ENCODE measurements at regions not wholly inside any gene's neighbourhood (a gene's known extent, or its start where the extent isn't known, plus 50 kb on each side); places are given as distances from the start of the nearest gene placed in this dataset.

DNA sequence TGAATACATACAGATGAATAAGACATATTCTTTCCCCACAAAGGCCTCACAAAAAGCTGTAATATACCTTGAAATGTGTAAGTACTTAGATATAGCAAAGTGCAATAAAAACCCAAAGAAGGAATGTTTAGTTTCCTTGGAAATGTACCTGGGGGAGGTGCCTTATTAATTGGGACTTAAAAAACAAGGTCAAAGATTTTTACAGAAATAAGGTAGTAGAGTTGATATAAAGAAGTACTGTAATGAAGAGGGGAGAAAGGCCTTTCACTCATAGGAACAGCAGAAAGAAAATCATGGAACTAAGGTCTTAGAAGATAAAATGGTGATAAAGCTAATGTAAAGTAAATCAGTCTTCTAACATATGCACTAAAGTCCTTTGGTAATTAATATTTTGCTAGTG is 153.9 kb upstream of the B3GALT2 start:
- H3K4me2 ChIP-seq (ENCODE audit: low read length), result no peak overlapping the region

GRCh38 chr1:193339401-193339800 is 153.0 kb upstream of the B3GALT2 start:
- H3K9me3 ChIP-seq (replicated peaks; ENCODE audit: low read length), result no peaks in the 10 kb centered on the region
- H3K27me3 ChIP-seq (ENCODE audit: control insufficient read depth, insufficient read depth, low read length), result no peaks in the 10 kb centered on the region
- H3K36me3 ChIP-seq (ENCODE audit: insufficient read depth, low read length), result no peaks in the 10 kb centered on the region
- H3K4me2 ChIP-seq (ENCODE audit: low read length), result no peak overlapping the region
- no peak overlapping the region for H3K4me3 ChIP-seq (ENCODE audit: low read length)
- no peak overlapping the region for H3K9ac ChIP-seq (ENCODE audit: low read depth, low read length)
- peaks cover 35% of the 10 kb centered on the region for H3K4me1 ChIP-seq (ENCODE audit: control insufficient read depth, insufficient read depth, low read length)

More for the DNA sequence above, 153.9 kb upstream of the B3GALT2 start:
- H3K27me3 ChIP-seq (ENCODE audit: control insufficient read depth, insufficient read depth, low read length), result no peaks in the 10 kb centered on the region
- no peaks in the 10 kb centered on the region for H3K9me3 ChIP-seq (replicated peaks; ENCODE audit: low read length)
- H3K36me3 ChIP-seq (ENCODE audit: insufficient read depth, low read length), result no peaks in the 10 kb centered on the region
- H3K4me3 ChIP-seq (ENCODE audit: low read length), result no peak overlapping the region
- peaks cover 27% of the 10 kb centered on the region for H3K4me1 ChIP-seq (ENCODE audit: control insufficient read depth, insufficient read depth, low read length)
- H3K9ac ChIP-seq (ENCODE audit: low read depth, low read length), result no peak overlapping the region

- Histone ChIP-seq H3K9me3 (replicated peaks; ENCODE audit: low read length) (peaks cover 3% of the 10 kb centered on the region), H3K4me3 (ENCODE audit: low read length) (no peak overlapping the region), H3K4me1 (ENCODE audit: control insufficient read depth, insufficient read depth, low read length) (peaks cover 35% of the 10 kb centered on the region), H3K4me2 (ENCODE audit: low read length) (peak overlapping the region; percentile 4), H3K9ac (ENCODE audit: low read depth, low read length) (peak overlapping the region; percentile 38), H3K36me3 (ENCODE audit: insufficient read depth, low read length) (no peaks in the 10 kb centered on the region), H3K27me3 (ENCODE audit: control insufficient read depth, insufficient read depth, low read length) (no peaks in the 10 kb centered on the region)
Measured at GRCh38 chr1:193338194-193338593, 151.8 kb upstream of the B3GALT2 start.

GRCh38 chr1:193335806-193336428 is 149.5 kb upstream of the B3GALT2 start:
- Histone ChIP-seq H3K36me3 (ENCODE audit: insufficient read depth, low read length) (no peaks in the 10 kb centered on the region), H3K27me3 (ENCODE audit: control insufficient read depth, insufficient read depth, low read length) (no peaks in the 10 kb centered on the region)

DNA sequence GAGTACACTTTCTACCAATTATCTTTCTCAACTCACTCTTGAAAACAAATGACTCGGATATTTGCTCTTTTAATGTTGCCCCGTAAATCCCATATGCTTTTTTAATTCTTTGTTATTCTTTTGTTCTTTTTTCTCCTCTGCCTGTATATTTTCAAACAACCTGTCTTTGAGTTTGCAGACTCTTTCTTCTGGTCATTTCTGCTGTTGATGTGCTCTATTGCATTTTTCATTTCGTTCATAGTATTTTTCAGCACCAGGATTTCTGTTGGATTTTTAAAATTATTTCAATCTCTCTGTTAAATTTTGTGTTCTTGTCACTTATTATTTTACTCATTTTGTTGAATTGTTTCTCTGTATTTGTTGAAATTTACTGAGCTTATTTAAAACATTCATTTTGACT is 146.8 kb upstream of the B3GALT2 start:
- H3K27me3 ChIP-seq (ENCODE audit: control insufficient read depth, insufficient read depth, low read length), result no peaks in the 10 kb centered on the region
- peaks cover 27% of the 10 kb centered on the region for H3K4me1 ChIP-seq (ENCODE audit: control insufficient read depth, insufficient read depth, low read length)
- H3K9ac ChIP-seq (ENCODE audit: low read depth, low read length), result no peak overlapping the region
- no peak overlapping the region for H3K4me3 ChIP-seq (ENCODE audit: low read length)
- peaks cover 3% of the 10 kb centered on the region for H3K9me3 ChIP-seq (replicated peaks; ENCODE audit: low read length)
- H3K36me3 ChIP-seq (ENCODE audit: insufficient read depth, low read length), result no peaks in the 10 kb centered on the region
- H3K4me2 ChIP-seq (ENCODE audit: low read length), result no peak overlapping the region

More at GRCh38 chr1:193335806-193336428, 149.5 kb upstream of the B3GALT2 start:
- H3K4me1 ChIP-seq (ENCODE audit: control insufficient read depth, insufficient read depth, low read length), result peaks cover 35% of the 10 kb centered on the region
- no peak overlapping the region for H3K4me3 ChIP-seq (ENCODE audit: low read length)
- peak overlapping the region; percentile 64 for H3K9ac ChIP-seq (ENCODE audit: low read depth, low read length)
- peak overlapping the region; percentile 36 for H3K4me2 ChIP-seq (ENCODE audit: low read length)
- peaks cover 3% of the 10 kb centered on the region for H3K9me3 ChIP-seq (replicated peaks; ENCODE audit: low read length)

DNA sequence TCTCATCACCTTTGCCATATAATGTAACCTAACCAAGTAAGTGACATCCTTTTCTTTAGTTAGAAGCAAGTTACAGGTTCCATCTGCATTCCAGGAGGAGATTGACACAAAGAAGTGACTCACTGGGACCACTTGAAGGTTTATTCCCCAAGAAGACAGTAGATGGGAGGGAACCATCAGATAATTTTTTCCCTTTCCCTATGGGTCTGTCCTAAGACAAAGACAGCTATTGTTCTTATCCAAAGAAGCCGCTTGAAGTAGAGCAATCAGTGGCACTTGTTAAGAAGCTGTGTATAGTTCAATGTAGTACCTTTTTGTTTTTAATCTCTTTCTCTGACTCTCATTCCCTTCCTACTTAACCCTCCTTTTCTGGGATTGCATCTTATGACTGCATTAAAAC is 139.9 kb upstream of the B3GALT2 start:
- H3K9me3 ChIP-seq (replicated peaks; ENCODE audit: low read length), result no peaks in the 10 kb centered on the region
- H3K4me2 ChIP-seq (ENCODE audit: low read length), result no peak overlapping the region
- H3K4me1 ChIP-seq (ENCODE audit: control insufficient read depth, insufficient read depth, low read length), result peaks cover 29% of the 10 kb centered on the region
- no peak overlapping the region for H3K4me3 ChIP-seq (ENCODE audit: low read length)
- H3K36me3 ChIP-seq (ENCODE audit: insufficient read depth, low read length), result no peaks in the 10 kb centered on the region
- no peak overlapping the region for H3K9ac ChIP-seq (ENCODE audit: low read depth, low read length)
- H3K27me3 ChIP-seq (ENCODE audit: control insufficient read depth, insufficient read depth, low read length), result no peaks in the 10 kb centered on the region

DNA sequence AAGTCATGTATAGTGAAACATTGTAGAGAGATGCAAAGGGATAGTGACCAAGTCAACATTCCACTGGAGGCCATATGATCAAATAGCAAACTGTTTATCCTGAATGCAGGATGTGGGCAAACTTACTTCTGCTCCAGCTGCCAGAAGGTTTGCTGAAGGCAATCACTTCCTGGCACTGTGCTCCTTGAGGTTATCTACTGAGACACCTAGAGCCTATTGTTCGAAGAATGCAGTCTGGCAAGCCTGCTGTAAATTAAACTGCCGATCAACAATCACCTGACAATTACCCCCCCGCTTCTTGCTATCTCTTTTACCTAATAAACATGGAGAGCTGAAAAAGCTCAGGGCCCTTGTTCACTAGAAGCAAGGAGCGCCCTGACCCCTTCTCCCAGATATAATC is 139.4 kb upstream of the B3GALT2 start:
- Histone ChIP-seq H3K9ac (ENCODE audit: low read depth, low read length) (no peak overlapping the region), H3K9me3 (replicated peaks; ENCODE audit: low read length) (no peaks in the 10 kb centered on the region), H3K4me3 (ENCODE audit: low read length) (no peak overlapping the region), H3K36me3 (ENCODE audit: insufficient read depth, low read length) (no peaks in the 10 kb centered on the region), H3K4me2 (ENCODE audit: low read length) (no peak overlapping the region), H3K27me3 (ENCODE audit: control insufficient read depth, insufficient read depth, low read length) (no peaks in the 10 kb centered on the region), H3K4me1 (ENCODE audit: control insufficient read depth, insufficient read depth, low read length) (peaks cover 29% of the 10 kb centered on the region)

- Histone ChIP-seq H3K4me3 (ENCODE audit: low read length) (no peak overlapping the region), H3K36me3 (ENCODE audit: insufficient read depth, low read length) (no peaks in the 10 kb centered on the region), H3K4me2 (ENCODE audit: low read length) (no peak overlapping the region), H3K9me3 (replicated peaks; ENCODE audit: low read length) (no peaks in the 10 kb centered on the region), H3K4me1 (ENCODE audit: control insufficient read depth, insufficient read depth, low read length) (peaks cover 29% of the 10 kb centered on the region), H3K9ac (ENCODE audit: low read depth, low read length) (no peak overlapping the region), H3K27me3 (ENCODE audit: control insufficient read depth, insufficient read depth, low read length) (no peaks in the 10 kb centered on the region)
Measured at GRCh38 chr1:193325042-193325441, 138.6 kb upstream of the B3GALT2 start.

DNA sequence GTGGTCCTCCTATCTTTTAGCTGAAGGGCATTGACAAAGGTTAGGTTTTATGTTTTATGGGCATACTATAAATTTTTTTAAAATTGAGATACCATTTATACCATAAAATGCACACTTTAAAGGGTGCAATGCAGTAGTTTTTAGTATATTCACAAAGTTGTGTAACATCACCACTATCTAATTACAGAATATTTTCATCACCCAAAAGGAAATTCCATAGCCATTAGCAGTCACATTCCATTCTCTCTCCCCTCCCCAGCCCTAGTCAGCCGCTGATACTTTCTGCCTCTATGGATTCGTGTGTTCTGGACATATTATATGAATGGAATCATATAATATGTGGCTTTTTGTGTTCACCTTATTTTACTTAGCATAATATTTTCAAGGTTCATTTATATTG is 135.8 kb upstream of the B3GALT2 start:
- no peaks in the 10 kb centered on the region for H3K27me3 ChIP-seq (ENCODE audit: control insufficient read depth, insufficient read depth, low read length)
- H3K9ac ChIP-seq (ENCODE audit: low read depth, low read length), result peak overlapping the region; percentile 72
- H3K4me2 ChIP-seq (ENCODE audit: low read length), result peak overlapping the region; percentile 59
- H3K4me1 ChIP-seq (ENCODE audit: control insufficient read depth, insufficient read depth, low read length), result peaks cover 29% of the 10 kb centered on the region
- peak overlapping the region; percentile 36 for H3K4me3 ChIP-seq (ENCODE audit: low read length)
- H3K9me3 ChIP-seq (replicated peaks; ENCODE audit: low read length), result peaks cover 11% of the 10 kb centered on the region
- H3K36me3 ChIP-seq (ENCODE audit: insufficient read depth, low read length), result no peaks in the 10 kb centered on the region

- Histone ChIP-seq H3K27me3 (ENCODE audit: control insufficient read depth, insufficient read depth, low read length) (no peaks in the 10 kb centered on the region), H3K4me1 (ENCODE audit: control insufficient read depth, insufficient read depth, low read length) (peaks cover 29% of the 10 kb centered on the region), H3K9me3 (replicated peaks; ENCODE audit: low read length) (peaks cover 11% of the 10 kb centered on the region), H3K36me3 (ENCODE audit: insufficient read depth, low read length) (no peaks in the 10 kb centered on the region), H3K9ac (ENCODE audit: low read depth, low read length) (peak overlapping the region; percentile 72), H3K4me3 (ENCODE audit: low read length) (no peak overlapping the region), H3K4me2 (ENCODE audit: low read length) (no peak overlapping the region)
Measured at GRCh38 chr1:193321242-193321840, 134.9 kb upstream of the B3GALT2 start.

GRCh38 chr1:193320270-193320669 is 133.9 kb upstream of the B3GALT2 start:
- no peak overlapping the region for H3K9ac ChIP-seq (ENCODE audit: low read depth, low read length)
- H3K4me3 ChIP-seq (ENCODE audit: low read length), result no peak overlapping the region
- no peak overlapping the region for H3K4me2 ChIP-seq (ENCODE audit: low read length)
- no peaks in the 10 kb centered on the region for H3K36me3 ChIP-seq (ENCODE audit: insufficient read depth, low read length)
- no peaks in the 10 kb centered on the region for H3K27me3 ChIP-seq (ENCODE audit: control insufficient read depth, insufficient read depth, low read length)
- peaks cover 11% of the 10 kb centered on the region for H3K9me3 ChIP-seq (replicated peaks; ENCODE audit: low read length)
- peaks cover 27% of the 10 kb centered on the region for H3K4me1 ChIP-seq (ENCODE audit: control insufficient read depth, insufficient read depth, low read length)

DNA sequence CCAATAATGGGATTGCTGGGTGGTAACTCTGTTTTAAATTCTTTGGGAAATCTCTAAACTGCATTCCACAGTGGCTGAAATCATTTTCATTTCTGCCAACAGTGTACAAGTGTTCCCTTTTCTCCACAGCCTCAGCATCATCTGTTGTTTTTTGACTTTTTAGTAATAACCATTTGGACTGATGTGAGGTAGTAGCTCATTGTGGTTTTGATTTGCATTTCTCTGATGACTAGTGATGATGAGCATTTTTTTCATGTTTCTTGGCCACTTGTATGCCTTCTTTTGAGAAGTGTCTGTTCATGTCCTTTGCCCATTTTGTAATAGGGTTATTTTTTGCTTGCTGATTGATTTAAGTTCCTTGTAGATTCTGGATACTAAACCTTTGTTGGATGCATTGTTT is 131.9 kb upstream of the B3GALT2 start:
- Histone ChIP-seq H3K27me3 (ENCODE audit: control insufficient read depth, insufficient read depth, low read length) (no peaks in the 10 kb centered on the region), H3K36me3 (ENCODE audit: insufficient read depth, low read length) (no peaks in the 10 kb centered on the region), H3K9me3 (replicated peaks; ENCODE audit: low read length) (peaks cover 11% of the 10 kb centered on the region), H3K4me3 (ENCODE audit: low read length) (no peak overlapping the region), H3K4me1 (ENCODE audit: control insufficient read depth, insufficient read depth, low read length) (peaks cover 19% of the 10 kb centered on the region), H3K9ac (ENCODE audit: low read depth, low read length) (no peak overlapping the region), H3K4me2 (ENCODE audit: low read length) (no peak overlapping the region)

Data from skeletal muscle satellite cell (primary cell).